Epithelial cell of esophagus (primary cell): ENCODE measurements at regions not wholly inside any gene's neighbourhood (a gene's known extent, or its start where the extent isn't known, plus 50 kb on each side); places are given as distances from the start of the nearest gene placed in this dataset.

Experiments
- DNase-seq: peaks from one replicate; pipeline ENCODE4 v3.0.0; 2010; ENCODE audit warnings: low read depth
- H3K4me3 ChIP-seq: 2 replicates; pipeline ENCODE4 v1.5.1; 2011; ENCODE audit warnings: mild to moderate bottlenecking, low read length, control low read depth
- CTCF ChIP-seq: IDR thresholded peaks from 2 replicates; pipeline ENCODE4 v1.5.1; 2011; ENCODE audit warnings: low read depth, mild to moderate bottlenecking, low read length, control low read depth, inconsistent platforms; ENCODE audit not compliant: insufficient read depth; ENCODE audit errors: missing control alignments

GRCh38 chr7:135855846-135856245, 107.2 kb upstream of the FAM180A start:
- H3K4me3 ChIP-seq, result no peak overlapping the region
- DNase-seq, result peak; percentile 84
- no peak for TF ChIP-seq CTCF

- no peak overlapping the region for H3K4me3 ChIP-seq
- no peak for TF ChIP-seq CTCF
- DNase-seq, result peak; percentile 21
These were observed 104.9 kb upstream of the FAM180A start for GRCh38 chr7:135853499-135853898.

- H3K4me3 ChIP-seq, result no peak overlapping the region
- DNase-seq, result no peak
- TF ChIP-seq CTCF, result no peak
These were observed 104.4 kb upstream of the FAM180A start for GRCh38 chr7:135853008-135853407.

DNA sequence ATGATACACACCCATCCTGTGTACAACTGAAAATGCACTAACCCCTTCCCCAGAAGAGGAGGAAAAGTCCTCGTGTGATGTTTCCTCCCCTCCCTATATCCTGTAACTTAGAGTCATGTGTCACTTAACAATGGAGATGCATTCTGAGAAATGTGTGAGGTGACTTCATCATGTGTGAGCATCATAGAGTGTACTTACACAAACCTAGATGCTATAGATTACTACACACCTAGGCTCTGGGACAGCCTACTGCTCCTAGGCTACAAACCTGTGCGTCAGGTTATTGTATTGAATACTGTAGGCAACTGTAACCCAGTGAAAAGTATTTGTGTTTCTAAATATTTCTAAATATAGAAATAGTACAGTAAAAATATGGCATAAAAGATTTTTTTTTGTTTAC, 98.6 kb upstream of the FAM180A start:
- no peak for TF ChIP-seq CTCF
- peak; percentile 32 for DNase-seq
- no peak overlapping the region for H3K4me3 ChIP-seq

GRCh38 chr7:135846339-135846738, 97.7 kb upstream of the FAM180A start:
- no peak for DNase-seq
- no peak for TF ChIP-seq CTCF
- H3K4me3 ChIP-seq, result no peak overlapping the region

- no peak overlapping the region for H3K4me3 ChIP-seq
- DNase-seq, result peak; percentile 32
These were observed 96.9 kb upstream of the FAM180A start for GRCh38 chr7:135845415-135846075.

More at GRCh38 chr7:135845415-135846075, 96.9 kb upstream of the FAM180A start:
- no peak for TF ChIP-seq CTCF
